GM10248 (cell line): ENCODE measurements at regions not wholly inside any gene's neighbourhood (a gene's known extent, or its start where the extent isn't known, plus 50 kb on each side); places are given as distances from the start of the nearest gene placed in this dataset.

Experiments
- CTCF ChIA-PET: fragments of 300-600 bp; sonication (Branson Sonifier 250); formaldehyde crosslinking; extraction: SDS; loops from one replicate; lab custom pipeline; 2021; ENCODE audit warnings: antibody characterized with exemption; lab: Yijun Ruan, JAX
- POLR2A ChIA-PET: fragments of 350-650 bp; sonication (Branson Sonifier 250); formaldehyde crosslinking; extraction: SDS; loops from one replicate; lab custom pipeline; 2020; ENCODE audit warnings: antibody characterized with exemption; lab: Yijun Ruan, JAX
- DNase-seq: peaks from one replicate; pipeline ENCODE4 v3.0.0; 2012; ENCODE audit errors: extremely low spot score
- CTCF ChIP-seq: IDR thresholded peaks from 2 replicates; pipeline ENCODE4 v1.5.1; 2012; ENCODE audit warnings: mild to moderate bottlenecking, low read depth; ENCODE audit errors: extremely low read depth, missing control alignments, control extremely low read depth

GRCh38 chr5:103895738-103896137 lies 333.1 kb upstream of the NUDT12 start:
- POLR2A ChIA-PET: no interaction called here
- no peak for DNase-seq
- CTCF ChIA-PET: no interaction called here
- no peak for TF ChIP-seq CTCF

GRCh38 chr5:103894882-103895281 lies 332.3 kb upstream of the NUDT12 start:
- ChIA-PET CTCF (interaction anchor here (2.6 kb wide), 1 partner anchor 12 kb away, joined by 6 read pairs; no protein-coding TSS in a partner anchor), POLR2A (no interaction called here)
- no peak for TF ChIP-seq CTCF
- DNase-seq: no peak

GRCh38 chr5:103891151-103891550 lies 328.6 kb upstream of the NUDT12 start:
- ChIA-PET POLR2A (no interaction called here), CTCF (no interaction called here)
- no peak for DNase-seq
- no peak for TF ChIP-seq CTCF

GRCh38 chr5:103890313-103890712 lies 327.7 kb upstream of the NUDT12 start:
- POLR2A ChIA-PET: no interaction called here

GRCh38 chr5:103889500-103890209 lies 327.1 kb upstream of the NUDT12 start:
- TF ChIP-seq CTCF: no peak
- ChIA-PET CTCF (interaction anchor here (0.7 to 1.2 kb wide), 5 partner anchors 10 to 552 kb away, joined by 3 read pairs; no protein-coding TSS in a partner anchor), POLR2A (no interaction called here)
- DNase-seq: no peak

More at GRCh38 chr5:103890313-103890712, 327.7 kb upstream of the NUDT12 start:
- TF ChIP-seq CTCF: no peak
- CTCF ChIA-PET: interaction anchor here (1.2 kb wide), 1 partner anchor 18 kb away, joined by 3 read pairs; no protein-coding TSS in a partner anchor
- no peak for DNase-seq

GRCh38 chr5:103886826-103887225 lies 324.2 kb upstream of the NUDT12 start:
- TF ChIP-seq CTCF: no peak
- DNase-seq: no peak
- CTCF ChIA-PET: interaction anchor here (1.4 kb wide), 1 partner anchor 23 kb away, joined by 3 read pairs; no protein-coding TSS in a partner anchor
- POLR2A ChIA-PET: no interaction called here
